ENCODE measurements at regions not wholly inside any gene's neighbourhood (a gene's known extent, or its start where the extent isn't known, plus 50 kb on each side); places are given as distances from the start of the nearest gene placed in this dataset.

DNA sequence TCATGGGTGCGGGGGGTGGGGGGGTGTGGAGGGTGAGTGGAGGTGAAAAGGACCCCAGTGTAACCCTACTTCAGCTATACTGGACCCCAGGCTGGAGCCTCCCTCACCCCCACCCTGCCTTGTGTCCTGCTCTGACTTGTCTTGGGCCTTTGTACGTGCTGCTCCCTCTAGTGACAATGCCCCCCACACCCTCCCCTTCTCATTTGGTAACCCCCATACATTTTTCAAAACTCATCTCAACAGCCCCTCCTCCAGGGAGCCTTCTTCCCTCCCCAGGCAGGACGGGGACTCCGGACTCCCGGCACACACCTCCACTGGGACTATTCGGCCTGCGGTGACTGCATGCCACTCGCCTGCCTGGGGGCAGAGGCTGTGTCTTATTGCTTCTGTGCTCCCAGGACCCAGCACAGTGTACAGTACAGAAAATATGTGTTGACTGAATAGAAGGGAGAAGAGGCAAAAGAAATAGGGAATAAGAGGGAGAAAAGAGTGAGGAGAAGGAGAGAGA is 108.2 kb downstream of the VEGFA start:
- H3K9me3 ChIP-seq (replicated peaks; ENCODE audit: control insufficient read depth, insufficient read depth, low read length) = no peaks in the 10 kb centered on the region
- H3K36me3 ChIP-seq (ENCODE audit: control insufficient read depth in 2 of 2, insufficient read depth in 2 of 2, low read length in 1 of 2) = no peaks in the 10 kb centered on the region
- H3K9ac ChIP-seq (ENCODE audit: control insufficient read depth, insufficient read depth, low read length) = no peak overlapping the region
- no peak overlapping the region for H3K4me3 ChIP-seq
- FAIRE-seq (no peak), ATAC-seq (no peak), DNase-seq (ENCODE audit: low read depth, low spot score) (no peak)
- H3K79me2 ChIP-seq (ENCODE audit: control insufficient read depth, insufficient read depth, low read length) = no peaks in the 10 kb centered on the region
- H3K4me1 ChIP-seq (ENCODE audit: control insufficient read depth, insufficient read depth, low read length) = no peaks in the 10 kb centered on the region
- H2AFZ ChIP-seq (ENCODE audit: control insufficient read depth, low read depth, low read length) = no peak overlapping the region
- no peak overlapping the region for H3K4me2 ChIP-seq (ENCODE audit: control insufficient read depth, insufficient read depth)
- in situ Hi-C loops (cut with MboI) (no loop called here), intact Hi-C loops (cut with micrococcal nuclease; ENCODE audit: unreplicated experiment) (no loop called here)
- no peak overlapping the region for H3K27ac ChIP-seq (ENCODE audit: control insufficient read depth, insufficient read depth)
- WGBS (ENCODE audit: insufficient coverage, insufficient replicate concordance, low lambda C conversion rate, missing lambda C conversion rate) = 39% methylated on average over 7 of the region's 8 CpGs
- no peaks in the 10 kb centered on the region for H4K20me1 ChIP-seq (ENCODE audit: control insufficient read depth, insufficient read depth)
- POLR2A ChIA-PET = no interaction called here
- CTCF ChIA-PET = no interaction called here
- H3K27me3 ChIP-seq (replicated peaks in 1 of 2; ENCODE audit: control insufficient read depth in 2 of 2, insufficient read depth in 2 of 2, low read length in 1 of 2) = no peaks in the 10 kb centered on the region
- RAD21 ChIA-PET (ENCODE audit: unreplicated experiment) = no interaction called here
- no TSS peak for BruUV-seq (replicated peaks)
- SMC1A ChIA-PET (ENCODE audit: uncharacterized antibody, unreplicated experiment) = no interaction called here
- no peak for TF ChIP-seq FOS (IDR thresholded peaks at IDR 0.05; ENCODE audit: borderline replicate concordance, extremely low read depth, insufficient read length)
- TF ChIP-seq CREB1 (IDR thresholded peaks at IDR 0.05; ENCODE audit: low read depth) = no peak
- TF ChIP-seq SIX5 (IDR thresholded peaks at IDR 0.05; ENCODE audit: low read depth, low read length, severe bottlenecking) = no peak
- TF ChIP-seq ZSCAN29 (IDR thresholded peaks at IDR 0.05) = no peak
- TF ChIP-seq, protein P1, sequence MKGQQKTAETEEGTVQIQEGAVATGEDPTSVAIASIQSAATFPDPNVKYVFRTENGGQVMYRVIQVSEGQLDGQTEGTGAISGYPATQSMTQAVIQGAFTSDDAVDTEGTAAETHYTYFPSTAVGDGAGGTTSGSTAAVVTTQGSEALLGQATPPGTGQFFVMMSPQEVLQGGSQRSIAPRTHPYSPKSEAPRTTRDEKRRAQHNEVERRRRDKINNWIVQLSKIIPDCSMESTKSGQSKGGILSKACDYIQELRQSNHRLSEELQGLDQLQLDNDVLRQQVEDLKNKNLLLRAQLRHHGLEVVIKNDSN (IDR thresholded peaks at IDR 0.05; ENCODE audit: borderline replicate concordance, extremely low read length, insufficient read depth, low read depth, low read length) = no peak
- no peak for TF ChIP-seq NFYA (IDR thresholded peaks at IDR 0.05; ENCODE audit: borderline replicate concordance, low read depth, low read length)
- no peak for TF ChIP-seq BHLHE40 (IDR thresholded peaks at IDR 0.05; ENCODE audit: borderline replicate concordance in 1 of 2, low read depth in 2 of 2, low read length in 1 of 2)
- no peak for TF ChIP-seq ETV6 (conservative IDR thresholded peaks at IDR 0.05 in 1 of 2, IDR thresholded peaks at IDR 0.05 in 1 of 2; ENCODE audit: borderline replicate concordance in 1 of 2, low read depth in 1 of 2)
- TF ChIP-seq NFXL1 (IDR thresholded peaks at IDR 0.05; ENCODE audit: borderline replicate concordance) = no peak
- TF ChIP-seq, protein P2, sequence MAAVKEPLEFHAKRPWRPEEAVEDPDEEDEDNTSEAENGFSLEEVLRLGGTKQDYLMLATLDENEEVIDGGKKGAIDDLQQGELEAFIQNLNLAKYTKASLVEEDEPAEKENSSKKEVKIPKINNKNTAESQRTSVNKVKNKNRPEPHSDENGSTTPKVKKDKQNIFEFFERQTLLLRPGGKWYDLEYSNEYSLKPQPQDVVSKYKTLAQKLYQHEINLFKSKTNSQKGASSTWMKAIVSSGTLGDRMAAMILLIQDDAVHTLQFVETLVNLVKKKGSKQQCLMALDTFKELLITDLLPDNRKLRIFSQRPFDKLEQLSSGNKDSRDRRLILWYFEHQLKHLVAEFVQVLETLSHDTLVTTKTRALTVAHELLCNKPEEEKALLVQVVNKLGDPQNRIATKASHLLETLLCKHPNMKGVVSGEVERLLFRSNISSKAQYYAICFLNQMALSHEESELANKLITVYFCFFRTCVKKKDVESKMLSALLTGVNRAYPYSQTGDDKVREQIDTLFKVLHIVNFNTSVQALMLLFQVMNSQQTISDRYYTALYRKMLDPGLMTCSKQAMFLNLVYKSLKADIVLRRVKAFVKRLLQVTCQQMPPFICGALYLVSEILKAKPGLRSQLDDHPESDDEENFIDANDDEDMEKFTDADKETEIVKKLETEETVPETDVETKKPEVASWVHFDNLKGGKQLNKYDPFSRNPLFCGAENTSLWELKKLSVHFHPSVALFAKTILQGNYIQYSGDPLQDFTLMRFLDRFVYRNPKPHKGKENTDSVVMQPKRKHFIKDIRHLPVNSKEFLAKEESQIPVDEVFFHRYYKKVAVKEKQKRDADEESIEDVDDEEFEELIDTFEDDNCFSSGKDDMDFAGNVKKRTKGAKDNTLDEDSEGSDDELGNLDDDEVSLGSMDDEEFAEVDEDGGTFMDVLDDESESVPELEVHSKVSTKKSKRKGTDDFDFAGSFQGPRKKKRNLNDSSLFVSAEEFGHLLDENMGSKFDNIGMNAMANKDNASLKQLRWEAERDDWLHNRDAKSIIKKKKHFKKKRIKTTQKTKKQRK (IDR thresholded peaks at IDR 0.05; ENCODE audit: low read depth, low read length) = no peak
- TF ChIP-seq SMAD1 (IDR thresholded peaks at IDR 0.05; ENCODE audit: low read depth, partially characterized antibody) = no peak
- TF ChIP-seq, protein P3, sequence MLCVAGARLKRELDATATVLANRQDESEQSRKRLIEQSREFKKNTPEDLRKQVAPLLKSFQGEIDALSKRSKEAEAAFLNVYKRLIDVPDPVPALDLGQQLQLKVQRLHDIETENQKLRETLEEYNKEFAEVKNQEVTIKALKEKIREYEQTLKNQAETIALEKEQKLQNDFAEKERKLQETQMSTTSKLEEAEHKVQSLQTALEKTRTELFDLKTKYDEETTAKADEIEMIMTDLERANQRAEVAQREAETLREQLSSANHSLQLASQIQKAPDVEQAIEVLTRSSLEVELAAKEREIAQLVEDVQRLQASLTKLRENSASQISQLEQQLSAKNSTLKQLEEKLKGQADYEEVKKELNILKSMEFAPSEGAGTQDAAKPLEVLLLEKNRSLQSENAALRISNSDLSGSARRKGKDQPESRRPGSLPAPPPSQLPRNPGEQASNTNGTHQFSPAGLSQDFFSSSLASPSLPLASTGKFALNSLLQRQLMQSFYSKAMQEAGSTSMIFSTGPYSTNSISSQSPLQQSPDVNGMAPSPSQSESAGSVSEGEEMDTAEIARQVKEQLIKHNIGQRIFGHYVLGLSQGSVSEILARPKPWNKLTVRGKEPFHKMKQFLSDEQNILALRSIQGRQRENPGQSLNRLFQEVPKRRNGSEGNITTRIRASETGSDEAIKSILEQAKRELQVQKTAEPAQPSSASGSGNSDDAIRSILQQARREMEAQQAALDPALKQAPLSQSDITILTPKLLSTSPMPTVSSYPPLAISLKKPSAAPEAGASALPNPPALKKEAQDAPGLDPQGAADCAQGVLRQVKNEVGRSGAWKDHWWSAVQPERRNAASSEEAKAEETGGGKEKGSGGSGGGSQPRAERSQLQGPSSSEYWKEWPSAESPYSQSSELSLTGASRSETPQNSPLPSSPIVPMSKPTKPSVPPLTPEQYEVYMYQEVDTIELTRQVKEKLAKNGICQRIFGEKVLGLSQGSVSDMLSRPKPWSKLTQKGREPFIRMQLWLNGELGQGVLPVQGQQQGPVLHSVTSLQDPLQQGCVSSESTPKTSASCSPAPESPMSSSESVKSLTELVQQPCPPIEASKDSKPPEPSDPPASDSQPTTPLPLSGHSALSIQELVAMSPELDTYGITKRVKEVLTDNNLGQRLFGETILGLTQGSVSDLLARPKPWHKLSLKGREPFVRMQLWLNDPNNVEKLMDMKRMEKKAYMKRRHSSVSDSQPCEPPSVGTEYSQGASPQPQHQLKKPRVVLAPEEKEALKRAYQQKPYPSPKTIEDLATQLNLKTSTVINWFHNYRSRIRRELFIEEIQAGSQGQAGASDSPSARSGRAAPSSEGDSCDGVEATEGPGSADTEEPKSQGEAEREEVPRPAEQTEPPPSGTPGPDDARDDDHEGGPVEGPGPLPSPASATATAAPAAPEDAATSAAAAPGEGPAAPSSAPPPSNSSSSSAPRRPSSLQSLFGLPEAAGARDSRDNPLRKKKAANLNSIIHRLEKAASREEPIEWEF (IDR thresholded peaks at IDR 0.05; ENCODE audit: insufficient replicate concordance, low read depth, low read length) = no peak
- no peak for TF ChIP-seq SUZ12 (IDR thresholded peaks at IDR 0.05; ENCODE audit: unreplicated experiment)
- TF ChIP-seq EZH2 (IDR thresholded peaks at IDR 0.05; ENCODE audit: borderline replicate concordance, control insufficient read depth, low read depth, low read length) = no peak
- no peak for TF ChIP-seq ZNF217 (IDR thresholded peaks at IDR 0.05)
